Suppressor macrophage treated with lipopolysaccharide for 1 hour (primary cell): ENCODE measurements at regions not wholly inside any gene's neighbourhood (a gene's known extent, or its start where the extent isn't known, plus 50 kb on each side); places are given as distances from the start of the nearest gene placed in this dataset.
"Not testable (repeated sequence)": the region's sequence is repeated elsewhere in the genome, so short reads cannot be mapped to it uniquely, and the experiment has no call there.

Experiments
- DNase-seq, 3 donors: peaks; one replicate each; pipeline ENCODE4 v3.0.0-alpha.2; 2020 to 2022

DNA sequence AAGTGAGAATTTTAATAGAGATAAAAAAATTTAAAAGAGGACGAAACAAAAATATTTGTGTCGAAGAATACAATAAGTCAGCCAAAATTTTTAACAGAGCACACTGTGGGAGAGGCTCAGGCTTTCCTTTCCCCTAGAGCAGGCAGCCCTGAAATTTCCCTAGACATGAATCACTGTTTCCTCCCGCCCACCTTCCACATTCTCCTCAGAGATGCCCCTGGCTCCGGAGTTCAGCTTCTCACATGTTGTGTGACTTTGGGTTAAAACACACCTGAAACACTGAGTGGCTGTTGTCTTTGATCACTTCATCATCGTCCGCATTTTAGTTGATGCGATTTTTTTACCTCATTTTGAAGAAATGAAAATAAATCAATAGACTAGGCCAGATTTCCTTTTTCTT lies 1183.8 kb downstream of the TMEM121 start:
- peak in 2 of 3 donors; percentile 17 to 34 for DNase-seq

DNA sequence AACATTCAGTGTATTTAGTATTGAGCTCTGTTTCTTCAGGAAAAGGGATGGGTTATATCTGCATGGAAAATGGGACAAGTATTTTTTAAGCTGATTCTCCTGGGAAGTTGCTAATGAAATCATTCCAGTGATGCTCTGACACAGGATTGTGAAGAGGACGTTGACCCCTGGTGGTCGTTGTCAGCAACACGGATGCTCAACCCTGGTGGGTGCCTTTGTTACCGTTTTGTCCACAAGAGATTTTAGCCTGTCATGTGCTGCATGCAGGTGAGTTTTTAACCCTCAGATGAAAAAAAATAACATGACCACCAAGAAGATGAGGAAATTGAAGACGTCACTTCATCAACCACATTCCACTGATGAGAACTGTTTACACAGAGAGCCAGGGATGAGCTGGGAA lies 1186.1 kb downstream of the TMEM121 start:
- not testable (repeated sequence) for DNase-seq

DNA sequence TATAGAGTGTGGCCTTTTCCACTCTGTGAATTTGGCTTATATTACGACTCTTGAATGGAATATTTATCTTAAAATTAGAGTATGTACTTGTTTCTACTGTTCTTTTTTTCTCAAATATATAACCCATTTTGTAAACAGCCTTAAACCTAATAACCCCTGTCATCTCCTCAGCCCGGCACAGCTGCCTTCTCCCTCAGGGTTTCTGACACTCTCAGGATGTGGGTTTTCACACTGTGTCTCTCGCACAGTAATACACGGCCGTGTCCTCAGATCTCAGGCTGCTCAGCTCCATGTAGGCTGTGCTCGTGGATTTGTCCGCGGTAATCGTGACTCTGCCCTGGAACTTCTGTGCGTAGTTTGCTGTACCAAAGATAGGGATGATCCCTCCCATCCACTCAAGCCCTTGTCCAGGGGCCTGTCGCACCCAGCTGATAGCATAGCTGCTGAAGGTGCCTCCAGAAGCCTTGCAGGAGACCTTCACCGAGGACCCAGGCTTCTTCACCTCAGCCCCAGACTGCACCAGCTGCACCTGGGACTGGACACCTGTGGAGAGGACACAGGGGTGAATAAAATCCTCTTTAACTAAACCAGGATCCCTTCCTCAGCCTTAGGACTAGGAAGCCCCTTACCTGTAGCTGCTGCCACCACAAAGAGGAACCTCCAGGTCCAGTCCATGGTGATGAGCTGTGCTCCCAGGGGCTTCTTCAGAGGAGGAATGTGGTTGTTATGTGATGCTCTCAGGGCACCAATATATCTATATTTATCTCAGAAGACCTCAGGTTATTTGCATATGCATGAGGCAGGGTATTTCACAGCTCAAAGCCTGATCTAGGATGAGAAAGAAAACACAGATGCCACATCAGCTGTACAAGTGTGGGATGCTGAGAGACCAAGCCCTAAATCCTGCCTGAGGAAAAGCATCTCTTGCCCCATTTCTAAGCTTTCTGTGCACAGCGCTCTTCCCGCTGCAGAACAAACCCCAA lies 1188.4 kb downstream of the TMEM121 start:
- not testable (repeated sequence) for DNase-seq

DNA sequence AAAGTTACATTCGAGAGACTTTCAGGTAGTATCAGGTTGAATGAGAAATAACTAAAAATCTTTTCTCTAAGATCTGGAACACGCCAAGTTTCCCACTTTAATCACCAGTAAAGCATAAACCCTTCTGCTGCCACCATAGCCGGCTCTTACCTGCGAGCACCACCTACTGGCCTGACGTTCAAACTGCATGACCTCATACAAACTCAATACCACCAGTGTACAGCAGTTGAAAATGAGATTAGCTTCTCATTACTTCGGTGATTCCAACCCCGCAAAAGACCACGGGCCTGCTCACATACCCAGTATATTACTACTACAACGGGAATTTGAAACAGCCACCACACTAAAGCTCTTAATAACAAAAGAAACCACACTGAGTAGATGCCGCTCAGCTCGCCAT lies 1191.2 kb downstream of the TMEM121 start:
- not testable (repeated sequence) for DNase-seq

DNA sequence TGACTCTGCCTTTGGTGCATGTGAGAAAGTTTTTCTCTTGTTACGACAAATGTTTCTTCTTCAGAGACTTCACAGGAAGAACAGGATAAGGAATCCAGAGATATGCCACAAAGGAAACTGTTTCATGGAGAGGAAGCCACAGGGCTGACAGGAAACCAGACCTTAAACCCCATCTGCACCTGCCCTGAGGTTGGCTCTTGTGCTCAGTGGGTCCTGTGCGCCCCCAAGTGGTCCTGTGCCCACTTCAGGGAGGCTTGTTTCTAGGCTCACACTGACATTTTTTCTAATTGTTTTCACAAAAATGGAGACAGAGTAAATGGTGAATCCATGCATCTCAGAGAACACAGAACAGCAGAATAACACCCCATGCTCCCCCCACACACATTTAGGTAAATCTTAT lies 1193.5 kb downstream of the TMEM121 start:
- not testable (repeated sequence) for DNase-seq

DNA sequence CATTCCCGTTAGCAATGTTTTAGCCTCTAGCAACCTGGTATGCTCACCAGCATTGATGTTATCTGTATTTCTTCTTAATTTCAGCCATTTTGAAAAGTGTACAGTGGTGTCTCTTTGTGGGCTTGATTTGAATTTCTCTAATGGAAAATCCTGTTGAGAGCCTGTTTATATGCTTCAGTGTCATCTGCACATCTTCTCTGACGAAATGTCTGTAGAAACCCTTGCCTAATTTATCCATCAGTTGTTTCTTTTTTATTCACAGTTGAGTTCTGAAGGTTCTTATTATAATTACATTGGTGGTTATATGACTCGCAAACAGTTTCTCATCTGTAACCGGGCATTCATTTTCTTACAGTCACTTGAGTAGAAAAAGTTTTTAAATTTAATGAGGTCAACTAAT lies 1195.5 kb downstream of the TMEM121 start:
- not testable (repeated sequence) for DNase-seq

DNA sequence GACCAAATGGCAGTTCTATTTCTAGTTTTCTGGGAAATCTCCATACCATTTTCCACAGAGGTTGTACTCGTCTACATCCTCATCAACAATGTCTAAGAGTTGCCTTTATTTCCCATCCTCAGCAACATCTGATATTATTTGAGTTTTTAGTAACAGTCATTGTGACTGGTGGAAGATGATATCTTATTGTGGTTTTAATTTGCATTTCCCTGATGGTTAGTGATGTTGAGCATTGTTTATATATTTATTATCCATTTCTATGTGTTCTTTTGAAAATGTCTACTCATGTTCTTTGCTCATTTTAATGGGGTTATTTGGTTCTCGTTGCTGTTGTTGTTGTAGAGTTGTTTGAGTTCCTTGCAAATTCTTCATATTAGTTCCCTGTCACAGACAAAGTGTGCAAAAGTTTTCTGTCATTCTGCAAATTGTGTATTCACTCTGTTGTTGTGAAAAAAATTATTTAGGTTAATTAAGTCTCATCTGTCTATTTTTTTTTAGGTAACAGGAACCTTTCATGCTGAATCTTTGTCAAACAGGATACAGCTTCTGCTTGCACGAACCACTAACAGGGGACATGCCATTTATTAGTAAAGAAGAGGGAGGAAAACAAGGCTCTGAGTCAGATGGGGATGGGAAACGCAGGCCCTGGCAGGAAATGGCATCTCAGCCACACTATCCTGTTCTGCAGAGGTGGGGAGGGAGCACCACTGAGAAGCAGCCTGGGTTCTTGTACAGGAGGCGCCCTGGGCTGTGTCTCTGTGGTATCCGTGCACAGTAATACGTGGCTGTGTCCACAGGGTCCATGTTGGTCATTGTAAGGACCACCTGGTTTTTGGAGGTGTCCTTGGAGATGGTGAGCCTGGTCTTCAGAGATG lies 1196.7 kb downstream of the TMEM121 start:
- DNase-seq, result not testable (repeated sequence)

DNA sequence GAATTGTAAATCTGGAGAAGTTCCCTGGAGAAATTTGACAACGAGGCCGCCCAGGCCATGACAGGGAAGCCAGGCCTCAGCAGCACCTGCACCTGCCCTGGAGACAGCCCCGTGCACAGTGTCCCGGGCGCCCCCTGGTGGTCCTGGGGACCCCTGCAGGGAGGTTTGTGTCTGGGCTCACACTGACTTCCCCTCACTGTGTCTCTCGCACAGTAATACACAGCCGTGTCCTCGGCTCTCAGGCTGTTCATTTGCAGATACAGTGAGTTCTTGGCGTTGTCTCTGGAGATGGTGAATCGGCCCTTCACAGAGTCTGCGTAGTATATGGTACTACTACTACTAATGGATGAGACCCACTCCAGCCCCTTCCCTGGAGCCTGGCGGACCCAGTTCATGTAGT lies 1201.6 kb downstream of the TMEM121 start:
- not testable (repeated sequence) for DNase-seq

DNA sequence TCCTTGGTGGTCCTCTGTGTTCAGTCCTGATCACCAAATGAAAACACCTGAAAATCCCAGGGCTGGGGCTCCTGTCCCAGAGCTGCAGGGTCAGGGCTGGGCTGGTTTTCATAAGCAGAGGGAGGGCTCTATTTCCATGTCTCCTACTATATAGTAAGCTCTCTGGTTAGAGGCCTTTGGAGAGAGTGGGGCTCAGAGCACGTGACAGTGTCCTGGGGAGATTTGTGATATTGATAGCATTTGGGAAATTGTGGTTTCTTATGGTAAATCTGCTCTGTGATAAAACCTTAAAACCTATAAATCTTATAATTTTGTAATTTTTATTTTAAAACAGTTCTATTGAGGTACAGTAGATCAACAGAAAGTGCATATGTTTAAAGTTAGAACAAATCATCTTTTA lies 1202.2 kb downstream of the TMEM121 start:
- DNase-seq, result no peak

DNA sequence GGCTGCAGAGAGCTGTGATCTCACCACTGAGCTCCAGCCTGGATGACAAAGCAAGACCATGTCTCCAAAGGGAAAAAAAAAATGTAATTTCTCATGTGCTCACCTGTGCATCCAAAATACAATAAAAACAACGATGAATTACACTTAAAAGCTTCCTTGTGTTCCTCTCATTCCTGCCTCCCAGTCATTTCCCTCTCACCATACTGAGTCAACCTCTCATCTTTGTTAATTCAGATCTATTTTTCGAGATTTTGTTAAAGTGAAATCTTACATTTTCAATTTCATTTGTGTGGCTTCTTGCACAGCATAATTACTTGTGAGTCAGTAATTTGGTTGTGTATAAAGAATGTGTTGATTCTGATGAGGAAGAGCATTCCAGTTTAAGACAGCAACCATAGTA lies 1203.2 kb downstream of the TMEM121 start:
- no peak for DNase-seq

DNA sequence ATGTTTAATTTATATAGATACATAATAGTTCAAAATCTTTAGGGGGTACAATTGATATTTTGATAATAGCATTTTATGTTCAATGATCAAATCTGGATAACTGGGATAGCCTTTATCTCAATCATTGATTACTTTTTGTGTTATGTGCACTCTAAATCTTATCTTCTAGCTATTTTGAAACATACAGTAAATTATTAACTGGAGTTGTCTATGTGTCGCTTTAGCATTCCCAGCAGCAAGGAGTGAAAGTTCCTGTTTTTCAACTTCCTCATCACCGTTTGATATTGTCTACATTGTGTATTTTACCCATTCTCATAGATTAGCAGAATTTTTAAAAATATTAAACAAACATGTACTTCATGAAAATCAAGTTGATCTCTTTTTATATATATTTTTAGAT lies 1207.4 kb downstream of the TMEM121 start:
- DNase-seq, result peak in 1 of 3 donors; percentile 14

DNA sequence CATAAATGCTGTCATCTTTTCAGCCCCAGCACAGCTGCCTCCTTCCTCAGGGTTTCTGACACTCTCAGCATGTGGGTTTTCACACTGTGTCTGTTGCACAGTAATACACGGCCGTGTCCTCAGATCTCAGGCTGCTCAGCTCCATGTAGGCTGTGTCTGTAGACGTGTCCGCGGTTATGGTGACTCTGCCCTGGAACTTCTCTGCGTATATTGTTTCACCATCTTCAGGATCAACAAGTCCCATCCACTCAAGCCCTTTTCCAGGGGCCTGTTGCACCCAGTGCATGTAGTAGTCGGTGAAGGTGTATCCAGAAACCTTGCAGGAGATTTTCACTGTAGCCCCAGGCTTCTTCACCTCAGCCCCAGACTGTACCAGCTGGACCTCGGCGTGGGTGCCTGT lies 1210.6 kb downstream of the TMEM121 start:
- no peak for DNase-seq

DNA sequence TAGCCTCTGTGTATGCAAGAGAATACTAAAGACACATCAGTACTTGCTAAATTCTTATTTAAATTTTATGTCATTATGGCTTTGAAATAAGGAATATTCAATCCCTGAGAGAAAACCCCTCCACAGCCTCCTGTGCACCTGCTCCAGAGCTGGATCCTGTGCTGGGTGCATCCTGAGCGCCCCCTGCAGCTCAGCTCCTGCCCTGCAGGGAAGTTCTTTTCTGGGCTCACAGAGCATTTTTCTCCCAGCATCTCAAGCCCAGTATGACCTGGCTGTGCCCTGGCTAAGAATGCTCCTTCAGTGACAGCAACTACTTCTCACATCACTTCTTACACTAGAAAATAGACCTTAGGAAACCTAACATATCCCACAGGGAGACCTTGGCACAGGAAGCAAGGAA lies 1211.7 kb downstream of the TMEM121 start:
- DNase-seq, result peak in 1 of 3 donors; percentile 16

DNA sequence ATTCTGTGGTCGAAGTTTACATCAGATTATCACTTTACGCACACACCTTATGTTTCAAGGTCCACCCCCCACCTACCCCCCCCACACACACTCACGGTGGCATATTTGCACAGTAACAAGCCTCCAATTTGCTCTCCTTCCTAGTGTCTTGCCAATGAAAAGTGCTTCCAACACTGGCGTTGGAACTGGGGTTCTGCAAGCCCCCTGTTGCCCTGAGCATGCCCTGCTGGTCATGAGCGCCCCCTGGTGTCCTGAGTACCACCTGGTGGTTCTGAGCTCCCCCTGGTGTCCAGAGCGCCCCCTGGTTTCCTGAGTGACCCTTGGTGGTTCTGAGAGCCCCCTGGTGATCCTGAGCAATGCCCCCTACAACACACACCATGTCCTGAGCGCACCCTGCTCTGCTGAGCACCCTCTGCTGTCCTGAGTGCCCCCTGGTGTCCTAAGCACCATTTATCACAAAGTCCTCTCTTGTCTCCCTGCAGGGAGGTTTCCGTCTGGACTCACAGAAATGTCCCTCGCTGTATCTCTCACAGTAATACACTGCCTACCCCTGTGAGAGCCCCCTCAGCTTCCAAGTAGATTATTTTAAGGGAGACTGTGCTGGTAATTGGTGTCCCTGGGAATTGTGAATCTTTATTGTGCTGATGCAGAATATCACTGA lies 1212.3 kb downstream of the TMEM121 start:
- not testable (repeated sequence) for DNase-seq

DNA sequence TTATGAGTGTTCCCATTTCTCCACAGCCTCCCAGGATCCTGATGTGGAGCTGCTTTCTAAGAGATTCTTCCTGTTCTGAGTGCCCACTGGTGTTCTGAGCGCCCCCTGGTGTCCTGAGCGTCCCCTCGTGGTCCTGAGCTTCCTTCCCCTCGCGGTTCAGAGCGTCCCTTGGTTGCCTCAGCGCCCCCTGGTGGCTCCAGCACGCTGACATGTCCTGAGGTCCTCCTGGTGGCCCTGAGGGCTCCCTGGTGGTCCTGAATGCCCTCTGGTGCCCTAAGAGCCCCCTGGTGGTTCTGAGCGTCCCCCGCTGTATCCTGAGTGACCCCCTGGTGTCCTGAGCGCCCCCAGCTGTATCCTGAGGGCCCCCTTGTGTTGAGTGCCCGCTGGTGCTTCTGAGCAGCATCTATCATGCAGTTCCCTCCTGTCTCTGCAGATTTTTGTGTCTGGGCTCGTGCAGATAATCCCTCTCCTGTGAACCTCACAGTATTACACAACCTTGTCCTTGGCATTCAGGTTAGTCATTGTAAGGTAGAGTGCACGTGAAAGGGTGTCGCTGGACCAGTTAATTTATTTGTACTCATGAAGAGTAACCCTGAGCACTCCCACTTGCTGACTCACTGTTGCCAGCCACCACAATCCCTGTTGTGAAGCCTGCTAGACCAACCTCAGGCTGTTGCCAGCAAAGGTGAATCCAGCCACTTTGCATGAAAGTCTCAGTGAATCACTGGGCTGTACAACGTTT lies 1214.9 kb downstream of the TMEM121 start:
- peak; percentile 39 to 81 (median 65) for DNase-seq

DNA sequence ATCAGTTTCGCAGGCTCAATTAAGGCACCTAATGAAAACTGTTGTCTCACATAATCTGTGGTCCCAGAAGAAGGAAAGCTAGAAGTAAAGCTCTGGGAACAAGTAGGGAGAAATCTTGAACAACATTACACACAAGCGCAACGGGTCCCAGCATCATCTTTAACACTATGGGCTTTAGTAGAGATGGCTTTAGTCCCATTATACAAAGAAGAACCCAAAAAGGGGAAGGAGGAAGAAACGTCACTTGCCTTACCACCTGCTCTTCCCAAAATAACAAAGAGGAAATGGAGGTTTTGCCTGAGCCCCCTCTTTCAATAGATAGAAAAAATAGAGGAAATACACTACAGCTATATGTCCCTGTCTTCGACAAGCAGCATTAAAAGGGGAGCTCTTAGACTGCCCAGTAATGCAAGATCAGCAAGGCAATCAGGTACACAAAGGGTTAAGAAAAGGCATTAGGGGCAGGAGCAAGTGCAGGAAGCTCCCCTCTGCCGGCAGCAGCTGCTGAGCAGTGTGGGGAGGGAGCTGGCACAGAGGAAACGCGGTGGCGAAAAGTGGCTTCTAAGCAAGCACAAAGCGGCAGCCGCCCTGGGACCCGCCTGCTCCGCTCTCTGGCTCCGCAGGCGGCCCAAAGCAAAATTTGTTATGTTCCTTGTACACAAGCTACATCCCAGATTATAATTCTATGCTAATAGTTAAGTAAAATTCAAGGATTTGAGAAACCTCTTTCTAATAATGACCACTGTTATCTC lies 1218.8 kb downstream of the TMEM121 start:
- DNase-seq, result peak; percentile 4 to 14 (median 5)

DNA sequence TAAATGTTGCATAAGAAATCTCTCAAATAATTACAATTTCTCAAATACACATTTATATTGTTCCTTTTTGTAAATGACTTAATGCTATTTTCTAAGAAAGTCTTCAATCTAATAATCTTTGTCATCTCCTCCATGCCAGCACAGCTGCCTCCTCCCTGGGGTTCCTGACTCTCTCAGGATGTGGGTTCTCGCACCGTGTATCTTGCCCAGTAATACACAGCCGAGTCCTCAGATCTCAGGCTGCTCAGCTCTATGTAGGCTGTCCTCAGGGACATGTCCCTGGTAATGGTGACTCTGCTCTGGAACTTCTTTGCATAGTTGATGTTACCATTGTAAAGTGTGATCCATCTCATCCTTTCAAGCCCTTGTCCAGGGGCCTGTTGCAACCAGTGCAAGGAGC lies 1223.7 kb downstream of the TMEM121 start:
- not testable (repeated sequence) for DNase-seq

DNA sequence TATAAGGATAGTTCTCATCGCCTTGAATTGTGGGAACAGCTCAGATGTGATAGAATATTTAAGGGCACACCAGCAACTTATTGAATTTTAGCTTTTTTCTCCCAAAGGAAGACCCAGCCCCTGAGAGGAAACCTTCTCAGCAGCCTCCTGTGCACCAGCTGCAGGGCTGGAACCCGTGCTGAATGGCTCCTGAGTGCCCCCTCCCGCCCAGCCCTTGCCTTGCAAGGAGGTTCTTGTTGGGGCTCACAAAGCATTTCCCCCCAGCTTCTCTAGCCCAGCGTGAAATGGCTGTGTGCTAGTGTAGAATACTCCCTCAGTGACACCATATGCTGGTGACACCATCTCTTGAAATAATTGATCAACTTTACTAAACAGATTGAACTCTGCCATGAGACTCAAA lies 1227.4 kb downstream of the TMEM121 start:
- not testable (repeated sequence) for DNase-seq

DNA sequence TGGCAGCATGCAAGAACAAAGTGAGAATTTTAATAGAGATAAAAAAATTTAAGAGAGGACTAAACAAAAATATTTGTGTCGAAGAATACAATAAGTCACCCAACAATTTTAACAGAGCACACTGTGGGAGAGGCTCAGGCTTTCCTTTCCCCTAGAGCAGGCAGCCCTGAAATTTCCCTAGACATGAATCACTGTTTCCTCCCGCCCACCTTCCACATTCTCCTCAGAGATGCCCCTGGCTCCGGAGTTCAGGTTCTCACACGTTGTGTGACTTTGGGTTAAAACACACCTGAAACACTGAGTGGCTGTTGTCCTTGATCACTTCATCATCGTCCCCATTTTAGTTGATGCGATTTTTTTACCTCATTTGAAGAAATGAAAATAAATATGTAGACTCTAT lies 1231.1 kb downstream of the TMEM121 start:
- DNase-seq, result peak in 1 of 3 donors; percentile 15

DNA sequence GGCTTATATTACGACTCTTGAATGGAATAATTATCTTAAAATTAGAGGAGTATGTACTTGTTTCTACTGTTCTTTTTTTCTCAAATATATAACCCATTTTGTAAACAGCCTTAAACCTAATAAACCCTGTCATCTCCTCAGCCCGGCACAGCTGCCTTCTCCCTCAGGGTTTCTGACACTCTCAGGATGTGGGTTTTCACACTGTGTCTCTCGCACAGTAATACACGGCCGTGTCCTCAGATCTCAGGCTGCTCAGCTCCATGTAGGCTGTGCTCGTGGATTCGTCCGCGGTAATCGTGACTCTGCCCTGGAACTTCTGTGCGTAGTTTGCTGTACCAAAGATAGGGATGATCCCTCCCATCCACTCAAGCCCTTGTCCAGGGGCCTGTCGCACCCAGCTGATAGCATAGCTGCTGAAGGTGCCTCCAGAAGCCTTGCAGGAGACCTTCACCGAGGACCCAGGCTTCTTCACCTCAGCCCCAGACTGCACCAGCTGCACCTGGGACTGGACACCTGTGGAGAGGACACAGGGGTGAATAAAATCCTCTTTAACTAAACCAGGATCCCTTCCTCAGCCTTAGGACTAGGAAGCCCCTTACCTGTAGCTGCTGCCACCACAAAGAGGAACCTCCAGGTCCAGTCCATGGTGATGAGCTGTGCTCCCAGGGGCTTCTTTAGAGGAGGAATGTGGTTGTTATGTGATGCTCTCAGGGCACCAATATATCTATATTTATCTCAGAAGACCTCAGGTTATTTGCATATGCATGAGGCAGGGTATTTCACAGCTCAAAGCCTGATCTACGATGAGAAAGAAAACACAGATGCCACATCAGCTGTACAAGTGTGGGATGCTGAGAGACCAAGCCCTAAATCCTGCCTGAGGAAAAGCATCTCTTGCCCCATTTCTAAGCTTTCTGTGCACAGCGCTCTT lies 1235.8 kb downstream of the TMEM121 start:
- not testable (repeated sequence) for DNase-seq
